CD14-positive monocyte (primary cell): ENCODE measurements at regions not wholly inside any gene's neighbourhood (a gene's known extent, or its start where the extent isn't known, plus 50 kb on each side); places are given as distances from the start of the nearest gene placed in this dataset.

Experiments
- DNase-seq, 3 donors: peaks; one replicate each; pipeline ENCODE4 v3.0.0-alpha.2; 2011 to 2022
- H2AFZ ChIP-seq: 2 replicates; pipeline ENCODE4 v1.6.0; 2012; ENCODE audit warnings: mild to moderate bottlenecking, low read depth, low read length, inconsistent platforms; ENCODE audit not compliant: insufficient read depth, poor library complexity, severe bottlenecking
- H3K27ac ChIP-seq, 2 donors: 1 replicate in 1 of 2; 2 replicates in 1 of 2; pipeline ENCODE4 v1.5.1; 2012 to 2013; ENCODE audit warnings: low read length in 2 of 2, control low read depth in 1 of 2, inconsistent platforms in 1 of 2, low read depth in 1 of 2, mild to moderate bottlenecking in 1 of 2
- H3K27me3 ChIP-seq, 2 donors: one replicate each; pipeline versions ENCODE4 v1.6.0 to v1.6.1; 2011 to 2013; ENCODE audit warnings: low read length in 2 of 2; ENCODE audit not compliant: control insufficient read depth in 2 of 2, insufficient read depth in 2 of 2
- H3K36me3 ChIP-seq, 2 donors: replicated peaks in 1 of 2; 1 replicate in 1 of 2; 2 replicates in 1 of 2; pipeline versions ENCODE4 v1.5.1 to v1.6.1; 2012 to 2013; ENCODE audit warnings: low read length in 2 of 2, control low read depth in 1 of 2, inconsistent platforms in 1 of 2, mild to moderate bottlenecking in 1 of 2; ENCODE audit not compliant: insufficient read depth in 2 of 2, control insufficient read depth in 1 of 2
- H3K4me1 ChIP-seq, 2 donors: 1 replicate in 1 of 2; 2 replicates in 1 of 2; pipeline versions ENCODE4 v1.5.1 to v1.6.1; 2012 to 2013; ENCODE audit warnings: low read length in 2 of 2, control low read depth in 1 of 2, inconsistent platforms in 1 of 2, mild to moderate bottlenecking in 1 of 2, moderate library complexity in 1 of 2; ENCODE audit not compliant: insufficient read depth in 2 of 2, control insufficient read depth in 1 of 2
- H3K4me2 ChIP-seq: replicated peaks from 2 replicates; pipeline ENCODE3; 2012; ENCODE audit warnings: low read length, moderate library complexity, mild to moderate bottlenecking; ENCODE audit not compliant: poor library complexity, severe bottlenecking; ENCODE audit errors: extremely low read depth
- H3K4me3 ChIP-seq, 3 experiments: fragments of 200-600 bp in 1 of 3; sonication (generic) in 1 of 3; replicated peaks in 1 of 3; 1 replicate in 2 of 3; 2 replicates in 1 of 3; pipeline ENCODE4 v1.5.1; 2011 to 2013; ENCODE audit warnings: low read length in 3 of 3, mild to moderate bottlenecking in 3 of 3, control low read depth in 2 of 3, low read depth in 2 of 3, inconsistent platforms in 1 of 3, moderate library complexity in 1 of 3
- H3K79me2 ChIP-seq: 2 replicates; pipeline ENCODE4 v1.6.0; 2012; ENCODE audit warnings: mild to moderate bottlenecking, control low read depth, inconsistent platforms, low read length, moderate library complexity; ENCODE audit not compliant: insufficient read depth
- H3K9ac ChIP-seq: 2 replicates; pipeline ENCODE4 v1.6.0; 2017; ENCODE audit warnings: low read length, mild to moderate bottlenecking; ENCODE audit not compliant: insufficient read depth, poor library complexity, severe bottlenecking
- H3K9me3 ChIP-seq, 2 donors: replicated peaks in 1 of 2; 1 replicate in 1 of 2; 2 replicates in 1 of 2; pipeline versions ENCODE4 v1.5.1 to v1.6.1; 2012 to 2013; ENCODE audit warnings: low read length in 2 of 2, control low read depth in 1 of 2; ENCODE audit not compliant: control insufficient read depth in 1 of 2, insufficient read depth in 1 of 2
- H4K20me1 ChIP-seq: 2 replicates; pipeline ENCODE4 v1.6.0; 2012; ENCODE audit warnings: mild to moderate bottlenecking, low read length, control low read depth, moderate library complexity; ENCODE audit not compliant: insufficient read depth
- H3K27ac Mint-ChIP-seq, 7 donors: one replicate each; pipeline ENCODE4 v1.8.0; 2020; ENCODE audit warnings: mild to moderate bottlenecking in 7 of 7, mixed read lengths in 7 of 7, moderate library complexity in 6 of 7, inconsistent platforms in 2 of 7
- H3K27me3 Mint-ChIP-seq, 3 donors: one replicate each; pipeline ENCODE4 v1.8.0; 2021 to 2022; ENCODE audit warnings: low read depth in 3 of 3, mild to moderate bottlenecking in 3 of 3, mixed read lengths in 3 of 3, moderate library complexity in 3 of 3, inconsistent platforms in 1 of 3
- H3K36me3 Mint-ChIP-seq, 2 donors: one replicate each; pipeline ENCODE4 v1.8.0; 2020; ENCODE audit warnings: mixed read lengths in 2 of 2, inconsistent platforms in 1 of 2, mild to moderate bottlenecking in 1 of 2
- H3K4me1 Mint-ChIP-seq: one replicate; pipeline ENCODE4 v1.8.0; 2020; ENCODE audit warnings: mild to moderate bottlenecking, mixed read lengths
- H3K4me3 Mint-ChIP-seq, 2 donors: one replicate each; pipeline ENCODE4 v1.8.0; 2020; ENCODE audit warnings: mild to moderate bottlenecking in 2 of 2, mixed read lengths in 2 of 2, moderate library complexity in 1 of 2
- H3K9me3 Mint-ChIP-seq, 7 donors: one replicate each; pipeline ENCODE4 v1.8.0; 2020 to 2022; ENCODE audit warnings: mixed read lengths in 7 of 7, mild to moderate bottlenecking in 6 of 7, moderate library complexity in 6 of 7, inconsistent platforms in 2 of 7
- CTCF ChIP-seq: fragments of 200-600 bp; IDR thresholded peaks from one replicate; pipeline ENCODE4 v1.8.0; 2022; ENCODE audit warnings: antibody characterized with exemption, mild to moderate bottlenecking
- WGBS: methylation state at CpG from one replicate; pipeline ENCODE4 v1.1.5; 2013; ENCODE audit warnings: missing lambda C conversion rate; ENCODE audit not compliant: insufficient coverage; 5-methylcytosine and 5-hydroxymethylcytosine counted together
- intact Hi-C, 2 donors: fragments of 100-400 bp; cut with micrococcal nuclease; formaldehyde crosslinking; loops; one replicate each; pipeline versions ENCODE4 v1.15.0 to v1.15.1; 2023

GRCh38 chr17:70668938-70669778, 499.8 kb downstream of the KCNJ2 start:
- Mint-ChIP-seq H3K4me1 (no peaks in the 10 kb centered on the region), H3K9me3 (peaks cover 0 to 4% (median 0%) of the 10 kb centered on the region in 7 donors), H3K27ac (no peak overlapping the region), H3K27me3 (peaks cover 0 to 2% (median 0%) of the 10 kb centered on the region in 3 donors), H3K36me3 (no peaks in the 10 kb centered on the region), H3K4me3 (no peak overlapping the region)
- no peak for DNase-seq
- no peak overlapping the region for H3K4me2 ChIP-seq
- no peaks in the 10 kb centered on the region for H3K79me2 ChIP-seq
- 92% methylated on average over 11 of the region's 13 CpGs for WGBS
- H2AFZ ChIP-seq: no peak overlapping the region
- no peak for TF ChIP-seq CTCF
- no peak overlapping the region for H3K9ac ChIP-seq
- no peaks in the 10 kb centered on the region for H3K4me1 ChIP-seq
- intact Hi-C loops: no loop called here
- no peaks in the 10 kb centered on the region for H3K36me3 ChIP-seq
- no peaks in the 10 kb centered on the region for H3K27me3 ChIP-seq
- H4K20me1 ChIP-seq: no peaks in the 10 kb centered on the region
- no peak overlapping the region for H3K27ac ChIP-seq
- H3K9me3 ChIP-seq: no peaks in the 10 kb centered on the region
- H3K4me3 ChIP-seq: no peak overlapping the region

GRCh38 chr17:70674061-70674460, 504.7 kb downstream of the KCNJ2 start:
- H3K4me3 Mint-ChIP-seq: no peak overlapping the region
- Histone ChIP-seq H4K20me1 (no peaks in the 10 kb centered on the region), H3K36me3 (no peaks in the 10 kb centered on the region), H3K4me1 (no peaks in the 10 kb centered on the region), H3K27ac (no peak overlapping the region), H3K27me3 (no peaks in the 10 kb centered on the region), H3K9me3 (no peaks in the 10 kb centered on the region), H3K4me2 (no peak overlapping the region), H2AFZ (no peak overlapping the region), H3K9ac (no peak overlapping the region), H3K79me2 (no peaks in the 10 kb centered on the region), H3K4me3 (no peak overlapping the region)
- no peaks in the 10 kb centered on the region for H3K27me3 Mint-ChIP-seq
- WGBS: no CpG with 5 or more reads among the region's 2 CpGs
- peaks cover 4% of the 10 kb centered on the region for H3K4me1 Mint-ChIP-seq
- TF ChIP-seq CTCF: no peak
- peaks cover 0 to 4% (median 2%) of the 10 kb centered on the region in 7 donors for H3K9me3 Mint-ChIP-seq
- no peak for DNase-seq
- intact Hi-C loops: no loop called here
- no peaks in the 10 kb centered on the region for H3K36me3 Mint-ChIP-seq
- no peak overlapping the region for H3K27ac Mint-ChIP-seq
